ENCODE measurements at regions not wholly inside any gene's neighbourhood (a gene's known extent, or its start where the extent isn't known, plus 50 kb on each side); places are given as distances from the start of the nearest gene placed in this dataset.

- TF ChIP-seq POLR2A (IDR thresholded peaks at IDR 0.05) (no peak), CTCF (IDR thresholded peaks at IDR 0.05) (no peak)
Measured at GRCh38 chr2:120864981-120865380, 129.3 kb downstream of the GLI2 start.
